SK-N-SH (cell line): ENCODE measurements at regions not wholly inside any gene's neighbourhood (a gene's known extent, or its start where the extent isn't known, plus 50 kb on each side); places are given as distances from the start of the nearest gene placed in this dataset.

Experiments
- CTCF ChIA-PET: fragments of 300-600, 350-600 bp; formaldehyde crosslinking; extraction: SDS; loops from one replicate; lab custom pipeline; 2021; lab: Yijun Ruan, JAX
- POLR2A ChIA-PET: fragments of 350-600 bp; sonication (Branson Sonifier 250); formaldehyde crosslinking; extraction: SDS; loops from one replicate; lab custom pipeline; 2020; ENCODE audit warnings: antibody characterized with exemption, inconsistent platforms; lab: Yijun Ruan, JAX
- DNase-seq: peaks from one replicate; pipeline ENCODE4 v3.0.0; 2012
- H2AFZ ChIP-seq: fragments of 200-600 bp; sonication (generic); 2 replicates; pipeline ENCODE4 v1.8.1; 2016; ENCODE audit warnings: antibody characterized with exemption, mild to moderate bottlenecking, low read depth
- H3F3A ChIP-seq: fragments of 200-600 bp; sonication (generic); replicated peaks from 2 replicates; pipeline ENCODE3; 2016; ENCODE audit warnings: antibody characterized with exemption, mild to moderate bottlenecking; ENCODE audit not compliant: insufficient read depth
- H3K27ac ChIP-seq, 2 experiments: fragments of 200-500 bp in 1 of 2; fragments of 200-600 bp in 1 of 2; sonication (Bioruptor generic) in 1 of 2; sonication (generic), shearing (Covaris generic) in 1 of 2; 2 replicates each; pipeline versions ENCODE4 v1.5.1 to v1.6.1; 2014 to 2016; ENCODE audit warnings: low read depth in 2 of 2, inconsistent platforms in 1 of 2, low read length in 1 of 2, mild to moderate bottlenecking in 1 of 2, mixed read lengths in 1 of 2
- H3K27me3 ChIP-seq: fragments of 200-600 bp; sonication (generic), shearing (Covaris generic); 2 replicates; pipeline ENCODE4 v1.6.1; 2016; ENCODE audit warnings: mixed run types; ENCODE audit not compliant: insufficient read depth
- H3K36me3 ChIP-seq, 2 experiments: fragments of 200-500 bp in 1 of 2; fragments of 200-600 bp in 1 of 2; sonication (Bioruptor generic) in 1 of 2; sonication (generic) in 1 of 2; replicated peaks in 1 of 2; 2 replicates each; pipeline versions ENCODE3 to v1.5.1; 2014 to 2016; ENCODE audit warnings: low read length in 1 of 2, mild to moderate bottlenecking in 1 of 2; ENCODE audit not compliant: insufficient read depth in 2 of 2, control insufficient read depth in 1 of 2
- H3K4me1 ChIP-seq, 2 experiments: fragments of 200-500 bp in 1 of 2; fragments of 200-600 bp in 1 of 2; sonication (Bioruptor generic) in 1 of 2; sonication (generic), shearing (Covaris generic) in 1 of 2; 2 replicates each; pipeline versions ENCODE4 v1.5.1 to v1.6.1; 2014 to 2016; ENCODE audit warnings: low read depth in 1 of 2, low read length in 1 of 2, mixed run types in 1 of 2; ENCODE audit not compliant: insufficient read depth in 2 of 2, control insufficient read depth in 1 of 2
- H3K4me2 ChIP-seq: fragments of 200-600 bp; sonication (generic), shearing (Covaris generic); 2 replicates; pipeline ENCODE4 v1.6.1; 2017; ENCODE audit warnings: mixed run types
- H3K4me3 ChIP-seq, 2 experiments: fragments of 200-500 bp in 1 of 2; fragments of 200-600 bp in 1 of 2; sonication (Bioruptor generic) in 1 of 2; sonication (generic), shearing (Covaris generic) in 1 of 2; 2 replicates each; pipeline versions ENCODE4 v1.5.1 to v1.8.1; 2014 to 2016; ENCODE audit warnings: low read depth in 2 of 2, inconsistent platforms in 1 of 2, low read length in 1 of 2, mild to moderate bottlenecking in 1 of 2, mixed read lengths in 1 of 2, moderate library complexity in 1 of 2
- H3K79me2 ChIP-seq: fragments of 200-600 bp; sonication (generic); 2 replicates; pipeline ENCODE4 v1.8.1; 2017; ENCODE audit warnings: mild to moderate bottlenecking; ENCODE audit not compliant: insufficient read depth
- H3K9ac ChIP-seq: fragments of 200-600 bp; sonication (generic); 2 replicates; pipeline ENCODE4 v1.6.1; 2017; ENCODE audit warnings: mixed run types
- H3K9me2 ChIP-seq: fragments of 200-600 bp; sonication (generic); 2 replicates; pipeline ENCODE4 v1.6.1; 2017; ENCODE audit warnings: mixed run types
- H3K9me3 ChIP-seq: fragments of 200-600 bp; sonication (generic); 2 replicates; pipeline ENCODE4 v1.6.1; 2017; ENCODE audit warnings: mixed run types, mild to moderate bottlenecking, moderate library complexity
- H4K20me1 ChIP-seq: fragments of 200-600 bp; sonication (generic); 2 replicates; pipeline ENCODE4 v1.6.1; 2017; ENCODE audit warnings: mild to moderate bottlenecking, mixed run types; ENCODE audit not compliant: insufficient read depth
- CHD2 ChIP-seq: fragments of 150-350 bp; IDR thresholded peaks from 2 replicates; pipeline ENCODE4 v1.6.1; 2018; ENCODE audit warnings: low read length; ENCODE audit not compliant: partially characterized antibody
- ELF1 ChIP-seq: IDR thresholded peaks from 2 replicates; pipeline ENCODE4 v1.4.0; 2012
- EP300 ChIP-seq, 2 experiments: IDR thresholded peaks; 2 replicates each; pipeline versions ENCODE4 v1.4.0 to v1.6.1; 2012; ENCODE audit warnings: borderline replicate concordance in 1 of 2, low read depth in 1 of 2, low read length in 1 of 2
- FOSL2 ChIP-seq: IDR thresholded peaks from 2 replicates; pipeline ENCODE4 v1.4.0; 2012; ENCODE audit warnings: low read depth, mild to moderate bottlenecking, moderate library complexity, borderline replicate concordance
- FOXJ3 ChIP-seq: sonication (generic); formaldehyde crosslinking; IDR thresholded peaks from 2 replicates; pipeline ENCODE4 v1.5.1; 2020; ENCODE audit warnings: mild to moderate bottlenecking, missing genetic modification reagents
- GABPA ChIP-seq: IDR thresholded peaks from 2 replicates; pipeline ENCODE4 v1.4.0; 2012; ENCODE audit warnings: low read depth, mild to moderate bottlenecking
- MAX ChIP-seq: IDR thresholded peaks from 2 replicates; pipeline ENCODE4 v1.4.0; 2012; ENCODE audit warnings: low read depth
- NRF1 ChIP-seq: IDR thresholded peaks from 2 replicates; pipeline ENCODE4 v1.6.1; 2012; ENCODE audit warnings: low read depth, mild to moderate bottlenecking, low read length
- PBX3 ChIP-seq: IDR thresholded peaks from 2 replicates; pipeline ENCODE4; 2012
- POLR2AphosphoS5 ChIP-seq: IDR thresholded peaks from 2 replicates; pipeline ENCODE4 v1.6.1; 2012; ENCODE audit warnings: low read depth, low read length
- RXRA ChIP-seq: IDR thresholded peaks from 2 replicates; pipeline ENCODE4 v1.4.0; 2012; ENCODE audit warnings: low read depth, mild to moderate bottlenecking, borderline replicate concordance
- SIN3A ChIP-seq: IDR thresholded peaks from 2 replicates; pipeline ENCODE4 v1.6.1; 2012; ENCODE audit warnings: low read depth, mild to moderate bottlenecking, low read length, moderate library complexity, borderline replicate concordance
- SMC3 ChIP-seq: IDR thresholded peaks from 2 replicates; pipeline ENCODE4 v1.6.1; 2012; ENCODE audit warnings: low read depth, low read length, improper control_type of control experiment
- TCF12 ChIP-seq: IDR thresholded peaks from 2 replicates; pipeline ENCODE4 v1.4.0; 2012
- TEAD4 ChIP-seq: IDR thresholded peaks from 2 replicates; pipeline ENCODE4 v1.4.0; 2012; ENCODE audit warnings: mild to moderate bottlenecking, borderline replicate concordance; ENCODE audit not compliant: insufficient read depth
- USF1 ChIP-seq: IDR thresholded peaks from 2 replicates; pipeline ENCODE4 v1.4.0; 2012; ENCODE audit warnings: low read depth, borderline replicate concordance
- USF2 ChIP-seq: fragments of 150-350 bp; IDR thresholded peaks from 2 replicates; pipeline ENCODE4 v1.6.1; 2017; ENCODE audit warnings: antibody characterized with exemption, low read length, low read depth, borderline replicate concordance
- YY1 ChIP-seq: IDR thresholded peaks from 2 replicates; pipeline ENCODE4 v1.4.0; 2012; ENCODE audit warnings: low read depth, mild to moderate bottlenecking
- WGBS: methylation state at CpG from one replicate; pipeline ENCODE4 v1.1.6; 2017; ENCODE audit warnings: low lambda C conversion rate; 5-methylcytosine and 5-hydroxymethylcytosine counted together

- Histone ChIP-seq H3K9me2 (no peaks in the 10 kb centered on the region), H3K4me1 (peaks cover 2 to 47% of the 10 kb centered on the region in 2 experiments), H3K9ac (no peak overlapping the region), H3K27me3 (no peaks in the 10 kb centered on the region), H3F3A (peaks cover 31% of the 10 kb centered on the region), H3K36me3 (no peaks in the 10 kb centered on the region), H3K4me2 (no peak overlapping the region), H3K79me2 (no peaks in the 10 kb centered on the region), H4K20me1 (no peaks in the 10 kb centered on the region), H2AFZ (no peak overlapping the region), H3K9me3 (no peaks in the 10 kb centered on the region), H3K4me3 (no peak overlapping the region), H3K27ac (no peak overlapping the region)
- ChIA-PET POLR2A (no interaction called here), CTCF (no interaction called here)
- no peak for TF ChIP-seq USF1
- TF ChIP-seq NRF1, result no peak
- TF ChIP-seq POLR2AphosphoS5, result no peak
- no peak for TF ChIP-seq SIN3A
- no peak for TF ChIP-seq USF2
- 73% methylated on average over 1 of the region's 1 CpG for WGBS
- DNase-seq, result no peak
Measured at GRCh38 chr2:144946263-144946662, 426.3 kb upstream of the ZEB2 start.

GRCh38 chr2:144944546-144945220 is 424.8 kb upstream of the ZEB2 start:
- H3K4me2 ChIP-seq, result peak overlapping the region; percentile 23; the same call in 1 of the 2 replicates
- H3K9ac ChIP-seq, result peak overlapping the region; percentile 50; the same call in 1 of the 2 replicates
- H3K27me3 ChIP-seq, result no peaks in the 10 kb centered on the region
- no peaks in the 10 kb centered on the region for H3K9me3 ChIP-seq
- H3K9me2 ChIP-seq, result no peaks in the 10 kb centered on the region
- H3K79me2 ChIP-seq, result no peaks in the 10 kb centered on the region
- no peak overlapping the region for H3K4me3 ChIP-seq
- no peak for DNase-seq
- H3K4me1 ChIP-seq, result peaks cover 5 to 44% of the 10 kb centered on the region in 2 experiments
- H3K36me3 ChIP-seq, result no peaks in the 10 kb centered on the region
- no peaks in the 10 kb centered on the region for H4K20me1 ChIP-seq
- H3K27ac ChIP-seq, result peak overlapping the region; percentile 55 to 95; a peak in 3 of 4 replicates
- ChIA-PET POLR2A (no interaction called here), CTCF (no interaction called here)
- TF ChIP-seq FOSL2 (0 out of 2 replicates have a peak, but pooled peaks have one; percentile 5), TCF12 (no peak)
- peaks cover 31% of the 10 kb centered on the region for H3F3A ChIP-seq
- H2AFZ ChIP-seq, result peak overlapping the region; percentile 66
- WGBS, result 86% methylated on average over 5 of the region's 5 CpGs

- Histone ChIP-seq H3K4me1 (peaks cover 10 to 51% of the 10 kb centered on the region in 2 experiments), H4K20me1 (no peaks in the 10 kb centered on the region), H3K9ac (peak overlapping the region; percentile 50; the same call in 1 of the 2 replicates), H3K4me2 (peak overlapping the region; percentile 23; the same call in 1 of the 2 replicates), H3F3A (peaks cover 36% of the 10 kb centered on the region), H3K27me3 (no peaks in the 10 kb centered on the region), H3K9me3 (no peaks in the 10 kb centered on the region), H3K79me2 (no peaks in the 10 kb centered on the region), H3K4me3 (no peak overlapping the region), H3K27ac (peak overlapping the region; percentile 55 to 95; a peak in 3 of 4 replicates), H3K9me2 (no peaks in the 10 kb centered on the region), H2AFZ (peak overlapping the region; percentile 66; the same call in 1 of the 2 replicates), H3K36me3 (no peaks in the 10 kb centered on the region)
- ChIA-PET POLR2A (no interaction called here), CTCF (no interaction called here)
- DNase-seq, result no peak
- WGBS, result 23% methylated on average over 2 of the region's 2 CpGs
- no peak for TF ChIP-seq NRF1
- TF ChIP-seq FOXJ3 (CRISPR knock-in tag), result no peak
- 0 out of 2 replicates have a peak, but pooled peaks have one; percentile 22 for TF ChIP-seq MAX
- TF ChIP-seq PBX3, result peak; percentile 39; the same call in 1 of the 2 replicates
- no peak for TF ChIP-seq USF1
- TF ChIP-seq GABPA, result no peak
- TF ChIP-seq YY1, result no peak
- TF ChIP-seq SMC3, result no peak
- peak in 1 of 2 experiments; percentile 66; a peak in 1 of 4 replicates for TF ChIP-seq EP300 (IDR thresholded peaks at IDR 0.05; ENCODE audit: borderline replicate concordance in 1 of 2, low read depth in 1 of 2, low read length in 1 of 2)
- no peak for TF ChIP-seq SIN3A
- no peak for TF ChIP-seq RXRA
- peak; percentile 61 for TF ChIP-seq TCF12
- no peak for TF ChIP-seq CHD2
- TF ChIP-seq ELF1, result no peak
- no peak for TF ChIP-seq POLR2AphosphoS5
- TF ChIP-seq TEAD4, result peak; percentile 64
Measured at GRCh38 chr2:144943986-144944385, 424.1 kb upstream of the ZEB2 start.
